GM21528 (cell line): ENCODE measurements at regions not wholly inside any gene's neighbourhood (a gene's known extent, or its start where the extent isn't known, plus 50 kb on each side); places are given as distances from the start of the nearest gene placed in this dataset.
A peak's percentile ranks its signal among the peaks of the same experiment; 100 is the strongest.
"Not testable (repeated sequence)": the region's sequence is repeated elsewhere in the genome, so short reads cannot be mapped to it uniquely, and the experiment has no call there.

Source experiments
- ATAC-seq: cut with Tn5 transposase; IDR thresholded peaks from one replicate; pipeline ENCODE4 v1.9.1; 2021; ENCODE audit warnings: mild to moderate bottlenecking, moderate library complexity; ENCODE audit not compliant: unreplicated experiment, low FRiP score

DNA sequence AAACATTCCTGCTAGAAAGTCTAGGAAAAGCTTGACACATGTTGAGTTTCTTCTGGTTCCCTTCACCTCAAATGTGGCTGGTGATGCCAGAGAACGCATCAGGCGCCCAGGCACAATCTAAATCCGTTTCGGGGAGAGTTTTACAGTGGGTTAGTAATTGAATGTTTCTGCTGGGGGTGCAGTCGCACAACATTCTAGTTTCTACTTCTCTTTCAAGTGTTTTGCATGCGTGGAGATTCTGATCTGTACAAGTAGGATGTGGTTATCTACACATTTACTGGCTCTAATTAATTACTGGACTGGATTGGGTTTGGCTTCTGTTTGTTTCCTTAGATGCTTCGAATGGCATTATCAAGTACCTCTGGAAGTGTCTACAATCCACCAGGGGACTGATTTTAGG is 173.8 kb downstream of the TMEM26 start:
- ATAC-seq: peak; percentile 86

DNA sequence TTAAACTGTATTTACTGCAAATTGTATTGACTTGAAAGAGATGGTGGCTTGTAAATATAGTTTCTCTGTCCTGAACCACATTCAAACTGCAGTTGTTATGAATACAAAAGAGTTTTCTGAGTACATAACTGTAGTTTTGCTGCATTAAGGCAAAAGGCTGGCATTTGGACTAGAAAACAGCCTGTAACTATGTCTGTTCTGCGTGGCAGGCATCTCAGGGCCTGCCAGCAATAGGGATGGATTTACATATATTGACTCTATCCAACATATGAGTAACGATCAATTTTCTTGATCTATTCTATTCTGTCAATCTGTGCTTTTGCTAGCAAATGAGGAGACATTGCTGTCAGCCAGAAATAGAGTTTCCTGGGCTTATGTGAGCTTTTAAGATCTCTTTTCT is 174.6 kb downstream of the TMEM26 start:
- no peak for ATAC-seq

GRCh38 chr10:61272781-61273180 is 180.4 kb downstream of the TMEM26 start:
- ATAC-seq: no peak

GRCh38 chr10:61271127-61271780 is 181.9 kb downstream of the TMEM26 start:
- ATAC-seq: no peak

GRCh38 chr10:61263518-61263917 is 189.7 kb downstream of the TMEM26 start:
- no peak for ATAC-seq

GRCh38 chr10:61262486-61263261 is 190.5 kb downstream of the TMEM26 start:
- ATAC-seq: no peak

- no peak for ATAC-seq
Measured at GRCh38 chr10:61257956-61258496, 195.2 kb downstream of the TMEM26 start.

DNA sequence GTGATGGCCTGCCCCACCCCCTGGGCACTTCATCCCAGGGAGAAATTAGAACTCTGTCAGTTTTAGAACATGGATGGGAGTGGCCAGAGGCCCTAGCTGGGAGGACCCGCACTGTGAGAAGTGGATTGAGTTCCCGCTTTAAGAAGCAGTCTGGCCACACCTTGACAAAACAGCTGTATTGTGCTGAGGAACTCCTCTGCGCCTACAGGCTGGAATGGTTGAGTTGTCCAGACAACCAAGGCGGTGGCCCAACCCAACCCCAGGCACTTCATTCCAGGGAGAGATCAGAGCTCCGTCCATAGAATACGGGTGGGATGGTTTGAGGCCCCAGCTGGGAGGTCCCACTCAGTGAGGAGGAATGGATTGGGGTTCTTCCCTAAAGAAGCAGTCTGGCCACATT is 196.0 kb downstream of the TMEM26 start:
- ATAC-seq: no peak

DNA sequence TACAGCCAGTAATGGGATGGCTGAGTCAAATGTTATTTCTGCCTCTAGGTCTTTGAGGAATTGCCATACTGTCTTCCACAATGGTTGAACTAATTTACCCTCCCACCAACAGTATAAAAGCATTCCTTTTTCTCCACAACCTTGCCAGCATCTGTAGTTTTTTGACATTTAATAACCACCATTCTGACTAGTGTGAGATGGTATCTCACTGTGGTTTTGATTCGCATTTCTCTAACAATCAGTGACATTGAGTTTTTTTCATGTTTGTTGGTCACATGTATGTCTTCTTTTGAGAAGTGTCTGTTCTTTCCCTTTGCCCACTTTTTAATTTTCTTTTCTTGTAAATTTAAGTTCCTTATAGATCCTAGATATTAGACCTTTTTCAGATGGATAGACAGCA is 200.9 kb downstream of the TMEM26 start:
- not testable (repeated sequence) for ATAC-seq

GRCh38 chr10:61251089-61251488 is 202.1 kb downstream of the TMEM26 start:
- no peak for ATAC-seq

GRCh38 chr10:61250131-61250530 is 203.1 kb downstream of the TMEM26 start:
- ATAC-seq: no peak

GRCh38 chr10:61248013-61248412 is 205.2 kb downstream of the TMEM26 start:
- no peak for ATAC-seq

DNA sequence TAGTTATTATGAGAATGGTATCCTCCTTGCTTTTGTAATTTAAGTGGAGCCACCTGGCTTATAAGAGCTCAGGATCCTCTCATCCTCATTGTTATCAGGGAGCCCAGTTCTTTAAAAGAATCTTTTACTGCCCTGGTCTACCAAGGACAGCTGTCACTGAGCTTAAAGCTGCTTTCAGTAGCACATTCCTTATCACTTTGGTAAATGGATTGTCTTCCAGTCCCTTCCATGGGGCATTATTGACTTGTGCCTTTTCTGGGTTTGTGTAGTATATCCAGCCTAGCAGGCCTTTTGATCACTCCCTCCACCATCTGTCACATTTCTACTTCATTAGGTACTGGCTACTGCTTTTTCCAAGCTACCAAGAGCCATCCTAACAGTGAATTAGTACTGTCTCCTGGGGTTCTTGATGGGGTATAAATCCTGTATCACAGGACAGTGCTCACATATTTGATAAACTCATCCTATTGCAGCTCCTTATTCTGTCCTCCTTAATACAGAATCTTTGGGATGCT is 208.9 kb downstream of the TMEM26 start:
- no peak for ATAC-seq

- ATAC-seq: no peak
Measured at GRCh38 chr10:61232780-61233179, 220.4 kb downstream of the TMEM26 start.

GRCh38 chr10:61225939-61226338 is 227.2 kb downstream of the TMEM26 start:
- ATAC-seq: no peak

DNA sequence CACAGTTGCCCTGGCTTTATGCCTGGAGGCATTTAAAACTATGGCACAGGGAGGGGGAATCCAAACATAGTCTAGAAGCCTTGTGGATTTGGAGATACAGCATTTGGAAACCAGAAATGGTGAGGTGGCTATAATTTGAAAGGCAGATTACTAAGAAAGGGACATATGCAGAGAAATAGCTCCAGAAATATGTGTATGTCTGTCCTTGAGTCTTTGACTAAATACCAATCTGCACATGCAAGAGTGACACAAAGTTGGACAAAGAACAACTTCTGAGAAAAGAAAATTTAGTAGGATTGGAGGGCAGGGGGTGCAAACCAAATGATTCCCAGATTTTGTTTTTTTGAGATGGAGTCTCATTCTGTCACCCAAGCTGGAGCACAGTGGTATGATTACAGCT is 229.6 kb downstream of the TMEM26 start:
- no peak for ATAC-seq

DNA sequence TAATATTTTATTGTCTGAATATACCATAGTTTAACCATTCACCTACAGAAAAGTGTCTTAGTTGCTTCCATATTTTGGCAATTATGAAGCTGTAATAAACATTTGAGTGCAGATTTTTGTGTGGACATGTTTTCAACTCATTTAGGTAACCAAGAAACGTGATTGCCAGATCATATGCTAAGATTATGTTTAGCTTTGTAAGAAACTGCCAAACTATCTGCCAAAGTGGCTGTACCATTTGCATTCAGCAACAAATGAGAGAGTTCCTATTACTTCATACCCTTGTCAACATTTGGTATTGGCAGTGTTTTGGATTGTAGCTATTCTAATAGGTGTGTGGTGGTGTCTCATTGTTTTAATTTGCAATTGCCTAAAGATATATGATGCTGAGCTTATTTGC is 233.5 kb downstream of the TMEM26 start:
- no peak for ATAC-seq

- no peak for ATAC-seq
Measured at GRCh38 chr10:61217851-61218565, 235.2 kb downstream of the TMEM26 start.

- no peak for ATAC-seq
Measured at GRCh38 chr10:61215246-61215645, 237.9 kb downstream of the TMEM26 start.

DNA sequence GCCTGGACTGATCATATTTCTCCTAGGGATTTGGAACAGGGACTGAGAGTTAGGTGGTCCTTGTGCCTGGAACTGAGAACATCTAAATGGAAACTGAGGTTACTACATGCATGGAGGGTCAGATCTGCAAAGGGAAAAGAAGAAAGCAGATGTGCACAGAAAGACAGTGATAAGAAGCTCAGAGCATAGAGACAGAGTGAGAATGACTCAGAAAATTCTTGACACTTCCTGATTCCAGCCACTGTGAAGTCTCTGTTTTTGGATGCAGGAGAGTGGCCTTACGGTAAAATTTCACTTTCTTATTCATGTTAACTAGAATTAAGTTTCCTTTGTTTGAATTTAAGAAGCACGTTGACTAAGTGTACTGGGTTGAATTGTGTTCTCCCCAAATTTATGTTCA is 241.7 kb downstream of the TMEM26 start:
- no peak for ATAC-seq

- ATAC-seq: no peak
Measured at GRCh38 chr10:61197057-61197456, 253.1 kb upstream of the RHOBTB1 start.
